Activated CD4-positive, alpha-beta T cell treated with anti-CD3 and anti-CD28 coated beads, Interleukin-2, Interleukin-4, amounts not matched to agents 100 ng/mL and 50 ng/mL, durations not matched to agents 16 hours and 8 hours (primary cell): ENCODE measurements at regions not wholly inside any gene's neighbourhood (a gene's known extent, or its start where the extent isn't known, plus 50 kb on each side); places are given as distances from the start of the nearest gene placed in this dataset.
A peak's percentile ranks its signal among the peaks of the same experiment; 100 is the strongest.
"Not testable (repeated sequence)": the region's sequence is repeated elsewhere in the genome, so short reads cannot be mapped to it uniquely, and the experiment has no call there.

ENCODE experiments used
- DNase-seq: peaks from one replicate; pipeline ENCODE4 v3.0.0-alpha.2; 2020; ENCODE audit warnings: low spot score

GRCh38 chr5:174555726-174556125 is 168.7 kb upstream of the MSX2 start:
- no peak for DNase-seq

DNA sequence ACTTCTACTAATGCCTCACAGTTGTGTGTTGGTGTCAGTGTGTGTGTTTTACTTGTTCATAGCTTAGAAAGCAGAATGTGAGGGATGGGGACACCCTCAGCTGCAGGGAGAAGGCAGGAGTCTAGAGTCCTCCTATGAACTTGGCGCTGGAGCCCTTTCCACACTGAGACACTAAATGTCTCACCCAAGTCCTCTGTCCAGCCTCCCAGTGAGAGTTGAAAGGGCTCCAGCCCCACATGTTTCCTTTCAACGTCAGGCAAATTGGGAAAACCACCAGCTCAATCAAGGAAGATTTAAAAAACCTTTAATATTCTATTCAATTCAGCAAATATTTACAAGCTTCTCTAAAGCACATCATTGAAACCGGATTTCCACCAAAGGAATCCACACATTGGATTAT is 167.6 kb upstream of the MSX2 start:
- no peak for DNase-seq

- DNase-seq = no peak
Measured at GRCh38 chr5:174558190-174558589, 166.2 kb upstream of the MSX2 start.

GRCh38 chr5:174559141-174559540 is 165.2 kb upstream of the MSX2 start:
- DNase-seq = no peak

DNA sequence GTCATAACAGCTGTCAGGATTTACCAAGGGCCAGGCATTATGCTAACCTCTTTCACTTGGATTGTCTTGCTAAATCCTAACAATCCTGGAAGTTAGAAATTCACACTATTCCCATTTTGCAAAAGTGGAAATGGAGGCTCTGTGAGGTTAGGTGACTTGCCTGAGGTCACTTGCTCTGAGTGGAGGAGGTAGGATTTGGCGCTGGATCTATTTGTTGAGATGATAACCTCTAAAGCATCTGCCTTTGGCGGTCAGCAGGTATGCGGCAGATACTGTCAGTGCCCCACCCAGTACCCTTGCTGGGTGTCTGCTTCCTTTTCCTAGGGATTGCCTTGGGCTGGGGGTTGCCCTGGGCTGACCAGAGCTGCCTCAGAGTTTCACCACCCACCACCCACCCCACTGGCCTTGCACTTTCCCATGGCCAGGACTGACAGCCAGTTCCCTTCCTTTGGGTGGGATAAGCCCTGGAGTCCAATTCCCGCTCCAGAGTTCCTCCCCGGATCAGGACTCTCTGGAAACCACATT is 164.8 kb upstream of the MSX2 start:
- no peak for DNase-seq

GRCh38 chr5:174560861-174561260 is 163.5 kb upstream of the MSX2 start:
- no peak for DNase-seq

- DNase-seq = not testable (repeated sequence)
Measured at GRCh38 chr5:174563040-174563439, 161.3 kb upstream of the MSX2 start.

DNA sequence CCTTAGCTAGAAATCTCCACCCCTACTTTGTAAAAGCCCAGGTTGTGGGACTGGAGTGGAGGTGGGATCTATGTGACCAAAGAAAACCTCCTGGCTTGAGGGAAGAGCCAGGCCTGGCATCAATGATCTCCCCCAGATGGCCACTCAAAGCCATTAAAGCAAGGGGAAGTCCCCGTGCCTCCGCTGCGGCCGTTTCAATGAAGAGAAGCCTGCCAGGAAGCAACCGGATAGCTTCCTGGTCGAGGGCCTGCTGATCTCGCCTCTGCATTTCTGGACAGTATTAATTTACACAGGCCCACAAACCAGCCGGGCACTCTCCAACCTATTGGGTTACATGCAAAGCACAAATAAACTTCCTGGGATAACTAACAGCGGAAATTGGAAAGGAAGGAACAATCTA is 160.5 kb upstream of the MSX2 start:
- no peak for DNase-seq

DNA sequence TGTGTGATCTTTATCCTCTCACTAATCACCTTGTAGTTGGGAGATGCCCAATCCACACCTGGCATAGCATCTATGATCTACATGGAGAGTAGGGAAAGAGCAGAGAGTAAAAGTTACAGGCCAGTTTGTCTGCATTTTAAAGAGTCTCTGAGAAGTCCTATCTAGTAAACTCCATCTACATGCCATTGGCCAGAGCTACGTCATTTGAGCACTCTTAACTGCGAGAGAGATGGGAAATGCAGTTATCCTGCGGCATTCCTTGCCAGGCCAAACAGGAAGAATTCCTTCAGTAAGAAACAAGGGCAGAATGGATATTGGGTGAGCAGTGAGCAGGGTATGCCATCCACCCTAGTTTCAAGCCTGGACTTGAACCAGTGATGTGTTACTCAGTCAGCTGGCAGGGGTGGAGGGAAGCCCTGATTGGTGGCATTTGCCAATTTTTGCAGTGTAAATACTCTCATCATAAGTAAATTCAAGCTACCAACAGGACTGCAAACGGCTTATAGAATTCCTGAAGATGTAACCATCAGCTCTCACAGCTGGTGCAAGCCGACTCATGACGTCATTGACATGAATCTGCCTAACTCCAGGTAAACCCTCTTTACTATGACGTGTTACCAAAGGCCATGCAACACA is 156.8 kb upstream of the MSX2 start:
- no peak for DNase-seq

GRCh38 chr5:174570662-174571061 is 153.7 kb upstream of the MSX2 start:
- no peak for DNase-seq

- no peak for DNase-seq
Measured at GRCh38 chr5:174571662-174572397, 152.6 kb upstream of the MSX2 start.

GRCh38 chr5:174572591-174572990 is 151.8 kb upstream of the MSX2 start:
- DNase-seq = no peak

DNA sequence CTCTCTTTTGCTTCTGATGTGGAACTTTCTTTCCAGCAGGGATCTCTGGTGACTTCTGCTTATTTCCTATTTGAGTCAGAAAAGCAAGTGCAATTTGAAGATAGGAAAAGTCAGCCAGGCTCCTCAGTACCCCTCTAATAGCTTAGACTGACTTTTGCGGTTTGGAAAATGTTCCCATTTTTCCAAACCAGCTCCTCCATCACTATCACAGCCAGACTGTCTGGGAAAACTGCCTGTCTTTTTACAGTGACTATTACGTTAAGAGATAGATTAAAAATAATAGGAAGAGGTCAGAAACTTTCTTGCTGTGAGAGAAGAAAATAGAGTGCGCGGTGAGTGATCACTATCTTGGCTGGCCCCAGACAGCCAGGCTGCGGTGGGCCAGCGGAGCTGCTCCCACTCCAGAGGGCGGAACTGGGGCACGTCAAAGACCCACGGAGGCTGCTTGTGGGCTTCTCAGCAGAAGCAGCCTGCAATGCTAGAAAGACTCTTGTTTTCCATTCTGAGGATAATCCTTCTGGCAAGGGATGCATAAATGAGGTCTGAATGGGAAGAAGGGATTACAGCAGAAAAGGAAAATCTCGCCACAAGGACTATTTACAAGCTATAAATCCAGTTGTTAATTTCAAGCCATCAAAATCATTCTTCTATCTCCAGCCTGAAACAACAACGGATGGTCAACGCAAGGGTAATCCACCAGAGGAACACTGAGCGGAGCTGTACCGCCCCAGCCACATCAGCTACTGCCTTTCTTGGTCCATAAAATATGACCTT is 151.0 kb upstream of the MSX2 start:
- DNase-seq = no peak

DNA sequence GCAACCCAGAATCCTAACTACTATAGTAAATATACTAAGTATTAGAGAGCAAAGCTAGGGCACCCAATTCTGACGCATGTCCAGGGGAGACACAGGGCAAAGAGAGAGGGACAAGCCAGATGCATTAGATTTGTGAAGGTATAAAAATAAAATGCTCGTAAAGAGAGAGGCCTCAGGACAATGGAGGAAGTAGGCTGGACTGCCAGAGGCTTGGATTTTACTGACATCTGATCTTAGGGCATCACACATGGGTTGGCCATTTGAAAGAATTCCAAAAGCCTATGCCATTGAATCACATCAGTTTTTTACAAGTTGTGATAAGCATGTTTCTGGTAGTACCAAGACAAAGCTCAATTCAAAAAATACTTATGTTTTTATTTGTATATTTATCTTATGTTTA is 149.3 kb upstream of the MSX2 start:
- DNase-seq = no peak

DNA sequence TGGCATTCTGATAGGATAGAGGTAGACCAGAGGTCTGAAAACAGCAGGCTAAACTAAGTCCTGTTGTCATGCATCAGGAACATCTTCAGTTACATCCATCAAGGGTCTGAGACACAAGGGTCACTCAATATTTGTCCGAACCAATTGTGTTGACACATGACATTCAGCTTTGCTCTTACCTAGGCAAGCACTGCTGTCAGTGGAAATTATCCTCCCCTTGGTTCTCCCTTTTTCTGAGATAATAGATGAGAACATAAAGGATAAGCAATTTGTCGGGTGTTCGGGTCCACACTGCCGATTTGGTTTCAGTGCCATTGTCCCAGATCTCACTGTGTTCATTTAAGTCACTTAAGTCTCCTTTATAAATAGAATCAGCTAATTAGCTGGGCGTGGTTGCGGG is 148.3 kb upstream of the MSX2 start:
- no peak for DNase-seq

GRCh38 chr5:174581479-174581878 is 142.9 kb upstream of the MSX2 start:
- peak; percentile 5 for DNase-seq

- DNase-seq = no peak
Measured at GRCh38 chr5:174581894-174582293, 142.5 kb upstream of the MSX2 start.

DNA sequence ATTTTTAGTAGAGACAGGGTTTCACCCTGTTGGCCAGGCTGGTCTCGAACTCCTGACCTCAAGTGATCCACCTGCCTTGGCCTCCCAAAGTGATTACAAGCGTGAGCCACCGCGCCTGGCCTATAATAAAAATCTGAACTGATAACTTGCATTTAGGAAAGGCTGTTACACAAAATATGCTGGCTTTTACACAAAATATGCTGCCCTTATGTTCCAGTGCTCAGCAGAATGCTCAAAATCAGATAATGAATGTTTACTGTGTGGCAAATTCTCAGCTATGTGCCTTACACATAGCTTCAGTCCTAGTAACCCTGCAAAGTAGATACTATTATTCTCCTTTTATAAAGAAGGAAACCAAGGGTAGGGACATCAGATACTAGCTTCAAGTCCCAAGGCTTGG is 141.3 kb upstream of the MSX2 start:
- no peak for DNase-seq

- DNase-seq = no peak
Measured at GRCh38 chr5:174585472-174585871, 138.9 kb upstream of the MSX2 start.

DNA sequence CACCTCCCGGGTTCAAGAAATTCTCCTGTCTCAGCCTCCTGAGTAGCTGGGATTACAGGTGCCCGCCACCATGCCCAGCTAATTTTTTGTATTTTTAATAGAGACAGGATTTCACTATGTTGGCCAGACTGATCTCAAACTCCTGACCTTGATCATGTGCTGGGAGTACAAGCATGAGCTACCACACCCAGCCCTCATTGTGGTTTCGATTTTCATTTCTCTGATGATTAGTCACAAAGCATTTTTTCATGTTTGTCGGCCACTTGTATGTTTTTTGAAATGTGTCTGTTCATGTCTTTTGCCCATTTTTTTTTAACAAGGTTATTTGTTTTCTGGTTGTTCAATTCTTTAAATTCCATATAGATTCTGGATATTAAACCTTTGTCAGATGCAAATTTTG is 138.2 kb upstream of the MSX2 start:
- DNase-seq = not testable (repeated sequence)

DNA sequence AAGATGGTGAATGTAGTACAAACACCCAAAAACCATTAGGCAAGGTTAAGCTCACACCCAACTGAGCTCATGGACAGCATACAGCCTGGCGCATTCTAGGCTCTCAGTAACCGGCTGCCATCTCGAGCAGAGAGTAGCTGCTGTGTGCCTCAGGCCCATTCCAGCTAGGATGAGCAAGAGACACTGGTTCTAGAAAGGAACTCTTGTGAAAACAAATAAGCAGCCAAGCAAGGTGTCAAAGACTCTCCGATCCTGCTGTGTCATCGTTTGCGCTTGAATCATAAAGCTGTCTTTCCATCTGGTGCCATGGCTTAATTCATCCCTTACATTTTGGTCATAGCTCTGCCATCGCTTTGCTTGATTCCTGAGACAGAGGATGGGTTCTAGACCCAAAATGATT is 135.4 kb upstream of the MSX2 start:
- DNase-seq = no peak

DNA sequence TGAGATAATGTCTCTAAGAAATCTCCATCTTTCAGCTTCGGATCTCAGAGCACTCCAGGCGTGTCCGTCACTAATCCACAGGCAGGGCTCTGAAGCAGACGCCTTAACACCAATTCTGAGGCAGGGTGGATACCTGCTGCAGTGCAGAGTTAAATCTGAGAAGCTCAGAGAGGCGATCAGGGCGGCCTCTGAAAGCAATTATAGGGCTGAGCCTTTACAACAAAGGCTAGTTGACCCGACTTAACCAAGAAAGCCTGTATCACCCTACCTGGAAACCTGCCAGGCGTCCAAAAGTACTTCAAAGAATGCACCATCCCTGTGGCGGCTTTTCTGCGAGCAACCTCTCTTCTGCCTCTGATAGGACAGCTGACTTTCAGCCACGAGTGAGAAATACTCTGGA is 134.8 kb upstream of the MSX2 start:
- DNase-seq = no peak

DNA sequence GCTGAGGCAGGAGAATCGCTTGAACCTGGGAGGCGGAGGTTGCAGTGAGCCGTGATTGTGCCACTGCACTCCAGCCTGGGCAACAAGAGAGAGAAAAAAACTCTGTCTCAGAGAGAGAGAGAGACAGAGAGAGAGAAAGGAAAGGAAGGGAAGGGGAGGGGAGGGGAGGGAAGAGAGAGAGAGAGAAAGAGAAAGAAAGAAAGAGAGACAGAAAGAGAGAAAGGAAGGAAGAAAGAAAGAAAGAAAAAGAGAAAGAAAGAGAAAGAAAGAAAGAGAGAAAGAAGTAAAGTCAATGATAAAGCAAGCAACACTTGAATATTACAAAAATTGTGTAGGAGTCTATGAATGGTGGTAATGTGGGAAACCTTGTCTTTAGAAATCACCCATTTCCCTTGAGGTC is 133.6 kb upstream of the MSX2 start:
- DNase-seq = no peak
